CD8-positive, alpha-beta memory T cell (primary cell): ENCODE measurements at regions not wholly inside any gene's neighbourhood (a gene's known extent, or its start where the extent isn't known, plus 50 kb on each side); places are given as distances from the start of the nearest gene placed in this dataset.

Experiments
- CTCF ChIA-PET: fragments of 350-600 bp; sonication (Branson Sonifier 250); formaldehyde crosslinking; loops from one replicate; lab custom pipeline; 2021; ENCODE audit warnings: antibody characterized with exemption; lab: Charles Lee
- POLR2A ChIA-PET: fragments of 350-600 bp; sonication (Branson Sonifier 250); formaldehyde crosslinking; loops from one replicate; lab custom pipeline; 2021; ENCODE audit warnings: antibody characterized with exemption; lab: Charles Lee
- DNase-seq, 5 donors: peaks; one replicate each; pipeline versions ENCODE4 v3.0.0 to v3.0.0-alpha.2; 2020 to 2022; ENCODE audit warnings: mixed read lengths in 1 of 5
- H3K27ac ChIP-seq: one replicate; pipeline ENCODE4 v1.7.0; 2013; ENCODE audit warnings: low read depth, mild to moderate bottlenecking, low read length, moderate library complexity
- H3K27me3 ChIP-seq: 2 replicates; pipeline ENCODE4 v1.7.0; 2013; ENCODE audit warnings: low read length, mild to moderate bottlenecking; ENCODE audit not compliant: insufficient read depth, poor library complexity, severe bottlenecking
- H3K36me3 ChIP-seq: 2 replicates; pipeline ENCODE4 v1.7.0; 2013; ENCODE audit warnings: mild to moderate bottlenecking, low read length, moderate library complexity; ENCODE audit not compliant: insufficient read depth
- H3K4me1 ChIP-seq: 2 replicates; pipeline ENCODE4 v1.7.0; 2013; ENCODE audit warnings: mild to moderate bottlenecking, low read length, moderate library complexity; ENCODE audit not compliant: insufficient read depth
- H3K4me3 ChIP-seq: 2 replicates; pipeline ENCODE4 v1.7.0; 2013; ENCODE audit warnings: mild to moderate bottlenecking, low read length
- H3K9me3 ChIP-seq: 2 replicates; pipeline ENCODE4 v1.7.0; 2013; ENCODE audit warnings: mild to moderate bottlenecking, low read length
- H3K27ac Mint-ChIP-seq, 8 donors: one replicate each; pipeline ENCODE4 v1.8.0; 2020 to 2021; ENCODE audit warnings: mixed read lengths in 8 of 8, mild to moderate bottlenecking in 6 of 8, inconsistent platforms in 3 of 8, moderate library complexity in 3 of 8
- H3K27me3 Mint-ChIP-seq, 2 donors: one replicate each; pipeline ENCODE4 v1.8.0; 2020 to 2021; ENCODE audit warnings: mixed read lengths in 2 of 2, mild to moderate bottlenecking in 1 of 2, moderate library complexity in 1 of 2
- H3K36me3 Mint-ChIP-seq, 3 donors: one replicate each; pipeline ENCODE4 v1.8.0; 2020 to 2021; ENCODE audit warnings: mixed read lengths in 3 of 3, inconsistent platforms in 1 of 3, mild to moderate bottlenecking in 1 of 3
- H3K4me1 Mint-ChIP-seq, 3 donors: one replicate each; pipeline ENCODE4 v1.8.0; 2020 to 2021; ENCODE audit warnings: mixed read lengths in 3 of 3, inconsistent platforms in 1 of 3, mild to moderate bottlenecking in 1 of 3
- H3K4me3 Mint-ChIP-seq, 7 donors: one replicate each; pipeline ENCODE4 v1.8.0; 2020 to 2021; ENCODE audit warnings: mixed read lengths in 7 of 7, mild to moderate bottlenecking in 6 of 7, moderate library complexity in 4 of 7, inconsistent platforms in 2 of 7
- H3K9me3 Mint-ChIP-seq, 5 donors: one replicate each; pipeline ENCODE4 v1.8.0; 2020 to 2022; ENCODE audit warnings: mixed read lengths in 5 of 5, mild to moderate bottlenecking in 3 of 5, moderate library complexity in 2 of 5, inconsistent platforms in 1 of 5

DNA sequence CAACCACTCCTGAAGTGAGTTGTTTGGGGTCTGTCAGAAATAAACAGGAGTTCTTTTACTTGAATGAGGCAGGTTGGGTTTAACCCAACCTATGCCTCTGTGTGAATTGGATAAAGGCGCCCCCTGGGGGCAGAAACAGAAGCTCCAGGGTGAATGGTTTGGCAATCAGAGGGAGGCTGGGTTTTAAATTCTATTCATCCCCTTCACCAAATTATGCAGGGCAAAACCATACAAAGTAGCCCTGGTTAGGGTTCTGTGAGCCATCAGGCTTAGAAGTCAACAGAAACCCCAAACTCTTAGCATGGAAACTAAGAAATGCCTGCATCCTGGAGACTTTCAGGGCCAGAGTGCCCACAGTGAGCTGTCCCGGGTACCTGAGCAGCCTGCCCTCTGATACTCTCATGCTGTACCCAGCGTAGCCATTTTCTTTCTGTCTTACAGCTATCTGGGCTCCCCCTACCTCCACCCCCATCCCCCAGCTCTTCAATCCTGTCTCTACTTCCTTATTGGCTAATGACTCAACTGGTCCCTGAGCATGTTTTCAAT, 241.5 kb downstream of the ICOS start:
- Mint-ChIP-seq H3K9me3 (no peaks in the 10 kb centered on the region), H3K27me3 (peaks cover 18 to 31% of the 10 kb centered on the region in 2 donors), H3K4me1 (no peaks in the 10 kb centered on the region), H3K27ac (no peak overlapping the region), H3K4me3 (no peak overlapping the region), H3K36me3 (no peaks in the 10 kb centered on the region)
- Histone ChIP-seq H3K4me3 (no peak overlapping the region), H3K4me1 (no peaks in the 10 kb centered on the region), H3K36me3 (no peaks in the 10 kb centered on the region), H3K27ac (no peak overlapping the region), H3K9me3 (no peaks in the 10 kb centered on the region), H3K27me3 (no peaks in the 10 kb centered on the region)
- CTCF ChIA-PET: interaction anchor here (0.6 to 4.4 kb wide), 12 partner anchors 12 to 257 kb away, joined by 3 to 43 read pairs (median 4); no protein-coding TSS in a partner anchor
- POLR2A ChIA-PET: no interaction called here
- peak; percentile 40 to 74 (median 49) for DNase-seq

DNA sequence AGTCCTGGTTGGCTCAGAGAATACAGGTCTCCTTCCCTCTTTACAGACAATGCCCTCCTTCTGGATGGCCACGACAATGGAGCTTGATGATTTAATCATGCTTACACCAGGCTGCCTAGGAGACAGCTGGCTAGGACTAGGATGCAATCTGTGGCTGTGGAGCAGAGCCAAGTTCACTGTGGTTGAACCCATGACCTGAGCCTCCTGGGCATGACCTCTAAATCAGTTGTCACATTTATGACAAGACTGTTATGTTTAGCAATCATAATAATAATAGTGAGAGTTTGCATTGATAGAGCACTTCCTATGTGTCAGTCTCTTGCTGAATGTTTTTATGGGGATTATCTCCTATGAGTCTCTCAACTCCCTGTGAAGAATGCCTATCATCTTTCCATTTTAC, 244.1 kb downstream of the ICOS start:
- Mint-ChIP-seq H3K27ac (no peak overlapping the region), H3K4me3 (no peak overlapping the region), H3K4me1 (no peaks in the 10 kb centered on the region), H3K9me3 (no peaks in the 10 kb centered on the region), H3K27me3 (peaks cover 24 to 31% of the 10 kb centered on the region in 2 donors), H3K36me3 (no peaks in the 10 kb centered on the region)
- no peak for DNase-seq
- ChIA-PET CTCF (interaction anchor here (1.0 to 1.5 kb wide), 2 partner anchors 36 to 108 kb away, joined by 4 read pairs; no protein-coding TSS in a partner anchor), POLR2A (no interaction called here)
- no peaks in the 10 kb centered on the region for H3K9me3 ChIP-seq
- no peaks in the 10 kb centered on the region for H3K4me1 ChIP-seq
- H3K4me3 ChIP-seq: no peak overlapping the region
- H3K27me3 ChIP-seq: no peaks in the 10 kb centered on the region
- H3K36me3 ChIP-seq: no peaks in the 10 kb centered on the region
- no peak overlapping the region for H3K27ac ChIP-seq

DNA sequence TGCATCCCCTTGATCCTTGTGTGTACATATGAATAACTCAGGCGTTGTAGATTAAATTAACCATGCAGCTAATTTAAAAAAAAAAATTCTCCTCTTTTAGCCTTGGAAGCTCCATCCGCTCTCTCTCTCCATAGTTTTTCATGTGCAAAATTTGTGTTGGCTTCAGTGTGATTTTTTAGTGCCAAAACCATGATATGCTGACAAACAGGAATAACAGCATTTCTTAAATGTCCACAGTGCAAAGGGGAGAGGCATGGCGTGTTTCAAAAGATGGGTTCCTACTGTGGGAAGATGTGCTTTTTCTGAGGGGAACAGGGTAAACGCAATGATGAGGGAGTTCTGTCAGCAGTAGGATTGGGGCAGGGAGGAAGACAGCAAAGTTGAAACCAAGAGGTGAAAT, 247.0 kb downstream of the ICOS start:
- Histone ChIP-seq H3K36me3 (no peaks in the 10 kb centered on the region), H3K4me1 (no peaks in the 10 kb centered on the region), H3K9me3 (no peaks in the 10 kb centered on the region), H3K27me3 (no peaks in the 10 kb centered on the region), H3K27ac (no peak overlapping the region), H3K4me3 (no peak overlapping the region)
- POLR2A ChIA-PET: no interaction called here
- no peak for DNase-seq
- no peak overlapping the region for H3K4me3 Mint-ChIP-seq
- H3K4me1 Mint-ChIP-seq: peaks cover 9 to 14% (median 11%) of the 10 kb centered on the region in 3 donors
- CTCF ChIA-PET: no interaction called here
- H3K36me3 Mint-ChIP-seq: no peaks in the 10 kb centered on the region
- no peak overlapping the region for H3K27ac Mint-ChIP-seq
- peaks cover 16 to 28% of the 10 kb centered on the region in 2 donors for H3K27me3 Mint-ChIP-seq
- no peaks in the 10 kb centered on the region for H3K9me3 Mint-ChIP-seq

DNA sequence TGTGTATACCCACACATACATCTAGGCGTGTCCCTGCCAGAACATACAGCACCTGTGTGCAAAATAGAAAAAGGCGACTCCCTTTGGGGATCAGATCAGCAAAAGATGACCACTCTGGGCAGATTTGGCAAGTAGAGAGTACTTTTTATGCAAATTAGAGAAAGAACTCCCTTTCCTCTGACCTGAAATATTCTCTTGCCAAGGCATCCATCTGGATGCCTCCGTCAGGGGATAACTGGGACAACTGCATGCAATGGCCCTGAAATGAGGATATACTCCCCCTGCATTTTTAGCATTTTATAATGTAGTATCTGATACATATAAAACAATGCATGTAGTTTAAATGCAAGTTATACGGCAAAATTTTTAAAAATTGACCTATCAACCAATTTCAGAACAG, 247.7 kb downstream of the ICOS start:
- Mint-ChIP-seq H3K4me3 (no peak overlapping the region), H3K27ac (no peak overlapping the region), H3K4me1 (peaks cover 9 to 14% (median 11%) of the 10 kb centered on the region in 3 donors), H3K9me3 (no peaks in the 10 kb centered on the region), H3K36me3 (no peaks in the 10 kb centered on the region), H3K27me3 (peaks cover 16 to 27% of the 10 kb centered on the region in 2 donors)
- no peaks in the 10 kb centered on the region for H3K27me3 ChIP-seq
- no peak overlapping the region for H3K27ac ChIP-seq
- H3K4me3 ChIP-seq: no peak overlapping the region
- ChIA-PET CTCF (no interaction called here), POLR2A (no interaction called here)
- no peak for DNase-seq
- no peaks in the 10 kb centered on the region for H3K4me1 ChIP-seq
- no peaks in the 10 kb centered on the region for H3K36me3 ChIP-seq
- H3K9me3 ChIP-seq: no peaks in the 10 kb centered on the region

DNA sequence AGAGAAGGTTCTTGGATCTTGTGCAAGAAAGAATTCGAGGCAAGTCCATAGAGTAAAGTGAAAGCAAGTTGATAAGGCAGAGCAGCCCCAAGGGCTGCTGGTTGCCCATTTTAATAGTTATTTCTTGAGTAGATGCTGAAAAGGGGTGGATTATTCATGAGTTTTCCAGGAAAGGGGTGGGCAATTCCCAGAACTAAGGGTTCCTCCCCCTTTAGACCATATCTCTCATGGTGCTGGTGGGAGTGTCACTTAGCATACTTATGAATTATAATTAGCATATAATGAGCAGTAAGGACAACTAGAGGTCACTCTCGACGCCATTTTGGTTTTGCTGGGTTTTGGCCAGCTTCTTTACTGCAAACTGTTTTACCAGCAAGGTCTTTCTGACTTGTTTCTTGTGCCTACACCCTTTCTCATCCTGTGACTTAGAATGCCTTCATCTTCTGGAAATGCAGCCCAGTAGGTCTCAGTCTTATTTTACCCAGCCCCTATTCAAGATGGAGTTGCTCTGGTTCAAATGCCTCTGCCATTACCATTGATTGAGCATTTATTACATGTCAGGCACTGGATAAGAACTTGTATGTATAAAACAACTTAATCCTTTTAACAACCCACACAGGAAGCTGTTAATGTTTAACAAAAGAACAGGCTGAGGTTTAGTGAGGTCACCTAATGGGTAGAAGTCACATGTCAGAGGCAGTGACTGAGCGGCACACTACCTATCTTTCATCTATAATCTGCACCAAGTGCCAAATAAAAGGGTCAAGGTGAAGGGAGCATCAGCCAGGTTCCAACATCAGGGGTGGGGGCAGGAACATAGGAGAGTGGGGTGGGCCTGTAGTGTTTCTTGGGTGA, 250.9 kb downstream of the ICOS start:
- Mint-ChIP-seq H3K27ac (peak overlapping the region in 1 of 8 donors; percentile 33), H3K4me1 (peaks cover 9 to 14% (median 11%) of the 10 kb centered on the region in 3 donors), H3K9me3 (no peaks in the 10 kb centered on the region), H3K36me3 (no peaks in the 10 kb centered on the region), H3K27me3 (peaks cover 5 to 8% of the 10 kb centered on the region in 2 donors), H3K4me3 (no peak overlapping the region)
- no peak for DNase-seq
- no peaks in the 10 kb centered on the region for H3K4me1 ChIP-seq
- POLR2A ChIA-PET: no interaction called here
- H3K9me3 ChIP-seq: no peaks in the 10 kb centered on the region
- H3K4me3 ChIP-seq: no peak overlapping the region
- H3K27ac ChIP-seq: no peak overlapping the region
- no peaks in the 10 kb centered on the region for H3K36me3 ChIP-seq
- peaks cover 3% of the 10 kb centered on the region for H3K27me3 ChIP-seq
- CTCF ChIA-PET: no interaction called here

DNA sequence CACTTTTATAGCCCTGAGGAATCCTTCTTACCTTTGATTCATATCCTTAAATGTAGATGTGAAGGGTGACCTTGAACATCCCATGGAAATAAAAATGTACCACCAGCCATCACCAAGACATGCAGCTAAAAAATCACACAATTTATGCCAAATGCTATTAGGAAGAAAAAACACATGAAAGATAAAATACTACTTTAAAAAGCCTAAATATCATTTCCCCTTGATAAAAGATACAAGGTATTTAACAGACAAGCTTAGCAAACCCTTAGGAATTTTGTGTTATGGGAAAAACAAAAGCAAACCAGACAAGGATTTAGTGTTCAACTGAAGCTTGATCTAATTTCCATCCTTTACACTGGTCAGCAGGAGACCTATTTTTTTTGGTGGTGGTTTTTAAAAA, 255.0 kb downstream of the ICOS start:
- CTCF ChIA-PET: interaction anchor here (0.8 kb wide), 1 partner anchor 48 kb away, joined by 3 read pairs; no protein-coding TSS in a partner anchor
- no peak overlapping the region for H3K27ac ChIP-seq
- DNase-seq: no peak
- no peaks in the 10 kb centered on the region for H3K4me1 ChIP-seq
- no peaks in the 10 kb centered on the region for H3K36me3 Mint-ChIP-seq
- H3K27ac Mint-ChIP-seq: no peak overlapping the region
- no peak overlapping the region for H3K4me3 ChIP-seq
- POLR2A ChIA-PET: no interaction called here
- H3K4me1 Mint-ChIP-seq: peaks cover 9 to 14% (median 11%) of the 10 kb centered on the region in 3 donors
- H3K27me3 Mint-ChIP-seq: peaks cover 6 to 25% of the 10 kb centered on the region in 2 donors
- no peaks in the 10 kb centered on the region for H3K9me3 ChIP-seq
- no peak overlapping the region for H3K4me3 Mint-ChIP-seq
- H3K36me3 ChIP-seq: no peaks in the 10 kb centered on the region
- peaks cover 3% of the 10 kb centered on the region for H3K27me3 ChIP-seq
- H3K9me3 Mint-ChIP-seq: no peaks in the 10 kb centered on the region

DNA sequence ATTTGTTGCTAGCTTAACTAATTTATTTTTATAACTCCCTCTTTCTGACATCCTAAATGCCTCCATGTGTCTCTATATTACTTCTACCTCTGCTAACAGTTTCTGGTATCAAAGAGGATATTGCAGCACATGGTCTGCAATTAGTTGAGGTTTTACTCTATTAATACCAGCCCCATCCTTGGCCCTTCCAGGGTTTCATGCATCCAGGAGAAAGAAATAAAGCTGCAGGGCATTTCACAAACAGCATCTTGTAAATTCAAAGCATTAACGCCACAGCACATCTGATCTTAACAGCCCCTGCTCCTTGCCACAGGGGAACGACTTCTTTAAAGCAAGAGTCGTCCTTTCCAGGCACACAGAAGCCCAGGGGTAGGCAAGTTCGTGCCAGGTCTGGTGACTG, 258.9 kb downstream of the ICOS start:
- Histone ChIP-seq H3K27me3 (peaks cover 3% of the 10 kb centered on the region), H3K9me3 (no peaks in the 10 kb centered on the region), H3K36me3 (no peaks in the 10 kb centered on the region), H3K27ac (no peak overlapping the region), H3K4me3 (no peak overlapping the region), H3K4me1 (no peaks in the 10 kb centered on the region)
- Mint-ChIP-seq H3K27ac (no peak overlapping the region), H3K4me3 (no peak overlapping the region), H3K27me3 (peaks cover 8 to 31% of the 10 kb centered on the region in 2 donors), H3K4me1 (no peaks in the 10 kb centered on the region), H3K9me3 (no peaks in the 10 kb centered on the region), H3K36me3 (no peaks in the 10 kb centered on the region)
- ChIA-PET CTCF (interaction anchor here (1.8 kb wide), 1 partner anchor 18 kb away, joined by 6 read pairs; no protein-coding TSS in a partner anchor), POLR2A (no interaction called here)
- DNase-seq: no peak

DNA sequence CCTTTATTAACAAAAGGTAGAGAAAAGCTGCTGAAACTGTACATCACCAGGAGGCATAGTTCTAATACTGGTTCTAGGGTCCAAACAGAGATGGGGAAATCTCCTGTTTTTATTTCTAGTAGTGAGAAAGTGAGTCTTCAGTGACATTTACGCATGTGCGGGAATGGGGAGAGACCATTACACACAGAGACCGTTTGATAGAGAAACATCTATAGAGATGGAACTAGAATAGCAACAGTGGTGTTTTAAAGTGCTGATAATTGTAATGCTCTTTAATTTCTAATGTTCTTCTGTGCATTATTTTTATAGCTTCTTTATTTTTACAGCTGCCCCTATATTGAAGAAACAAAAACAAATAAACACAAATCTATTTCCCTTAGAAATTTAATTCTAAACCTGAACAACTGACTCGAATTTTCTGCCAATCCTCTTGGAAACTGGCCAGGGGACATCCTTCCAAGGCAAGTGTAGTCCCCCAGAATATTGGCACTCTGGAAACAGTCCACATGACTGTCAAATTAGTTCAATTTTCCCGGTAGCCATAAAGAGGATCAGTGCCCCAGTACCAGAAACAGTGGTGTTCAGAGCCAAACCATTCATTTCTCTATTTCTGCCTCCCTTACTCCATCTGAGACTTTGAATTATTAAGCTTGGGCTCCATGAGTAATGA, 260.9 kb downstream of the ICOS start:
- Mint-ChIP-seq H3K36me3 (no peaks in the 10 kb centered on the region), H3K27me3 (peaks cover 9 to 39% of the 10 kb centered on the region in 2 donors), H3K4me1 (no peaks in the 10 kb centered on the region), H3K27ac (no peak overlapping the region), H3K9me3 (no peaks in the 10 kb centered on the region), H3K4me3 (no peak overlapping the region)
- Histone ChIP-seq H3K27me3 (no peaks in the 10 kb centered on the region), H3K4me1 (no peaks in the 10 kb centered on the region), H3K4me3 (no peak overlapping the region), H3K36me3 (no peaks in the 10 kb centered on the region), H3K27ac (no peak overlapping the region), H3K9me3 (no peaks in the 10 kb centered on the region)
- DNase-seq: no peak
- ChIA-PET POLR2A (no interaction called here), CTCF (no interaction called here)
